ENCODE measurements at regions not wholly inside any gene's neighbourhood (a gene's known extent, or its start where the extent isn't known, plus 50 kb on each side); places are given as distances from the start of the nearest gene placed in this dataset.

DNA sequence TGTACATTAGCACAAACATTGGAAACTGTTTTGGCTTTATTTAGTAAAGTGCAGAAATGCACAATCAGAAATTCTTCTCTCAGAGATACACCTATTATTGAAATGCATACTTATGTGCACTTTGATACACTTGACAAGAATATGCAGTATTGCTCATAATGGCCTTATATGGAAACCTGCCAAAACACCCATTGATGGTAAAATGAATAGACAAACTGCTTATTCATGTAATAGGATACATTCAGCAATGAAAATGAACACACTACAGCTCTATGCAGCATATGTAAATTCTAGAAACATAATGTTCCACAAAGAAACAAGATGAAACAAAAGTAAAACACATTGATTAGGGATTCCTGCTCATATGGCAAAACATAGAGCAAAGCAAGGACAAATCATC, 223.9 kb downstream of the S1PR1 start:
- H3K27ac ChIP-seq = no peak overlapping the region
- no peak overlapping the region for H3K4me3 ChIP-seq
- TF ChIP-seq POLR2AphosphoS5 (IDR thresholded peaks at IDR 0.05) (no peak), POLR2A (IDR thresholded peaks at IDR 0.05) (no peak)
- TF ChIP-seq, protein P1, sequence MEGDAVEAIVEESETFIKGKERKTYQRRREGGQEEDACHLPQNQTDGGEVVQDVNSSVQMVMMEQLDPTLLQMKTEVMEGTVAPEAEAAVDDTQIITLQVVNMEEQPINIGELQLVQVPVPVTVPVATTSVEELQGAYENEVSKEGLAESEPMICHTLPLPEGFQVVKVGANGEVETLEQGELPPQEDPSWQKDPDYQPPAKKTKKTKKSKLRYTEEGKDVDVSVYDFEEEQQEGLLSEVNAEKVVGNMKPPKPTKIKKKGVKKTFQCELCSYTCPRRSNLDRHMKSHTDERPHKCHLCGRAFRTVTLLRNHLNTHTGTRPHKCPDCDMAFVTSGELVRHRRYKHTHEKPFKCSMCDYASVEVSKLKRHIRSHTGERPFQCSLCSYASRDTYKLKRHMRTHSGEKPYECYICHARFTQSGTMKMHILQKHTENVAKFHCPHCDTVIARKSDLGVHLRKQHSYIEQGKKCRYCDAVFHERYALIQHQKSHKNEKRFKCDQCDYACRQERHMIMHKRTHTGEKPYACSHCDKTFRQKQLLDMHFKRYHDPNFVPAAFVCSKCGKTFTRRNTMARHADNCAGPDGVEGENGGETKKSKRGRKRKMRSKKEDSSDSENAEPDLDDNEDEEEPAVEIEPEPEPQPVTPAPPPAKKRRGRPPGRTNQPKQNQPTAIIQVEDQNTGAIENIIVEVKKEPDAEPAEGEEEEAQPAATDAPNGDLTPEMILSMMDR (IDR thresholded peaks at IDR 0.05 in 8 of 11, conservative IDR thresholded peaks at IDR 0.05 in 3 of 11) = no peak
- H3K27me3 ChIP-seq (replicated peaks in 1 of 7) = no peaks in the 10 kb centered on the region
- no peaks in the 10 kb centered on the region for H3K36me3 ChIP-seq
- intact Hi-C loops (cut with DNase I; ENCODE audit: low total_unique reads) = no loop called here
- no peaks in the 10 kb centered on the region for H3K4me1 ChIP-seq
- DNase-seq = no peak
- peaks cover 0 to 6% (median 0%) of the 10 kb centered on the region in 8 donors for H3K9me3 ChIP-seq

DNA sequence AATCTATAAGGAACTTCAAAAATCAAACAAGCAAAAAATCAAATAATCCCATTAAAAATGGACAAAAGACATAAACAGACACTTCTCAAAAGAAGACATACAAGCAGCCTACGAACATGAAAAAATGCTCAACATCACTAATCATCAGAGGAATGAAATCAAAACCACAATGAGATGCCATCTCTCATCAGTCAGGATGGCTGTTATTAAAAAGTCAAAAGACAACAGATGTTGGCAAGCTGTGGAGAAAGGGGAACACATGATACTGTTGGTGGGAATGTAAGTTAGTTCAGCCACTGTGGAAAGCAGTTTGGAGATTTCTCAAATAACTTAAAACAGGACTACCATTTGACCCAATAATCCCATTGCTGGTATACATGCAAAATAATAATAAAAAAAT, 226.4 kb downstream of the S1PR1 start:
- intact Hi-C loops (cut with DNase I; ENCODE audit: low total_unique reads) = no loop called here
- DNase-seq = no peak
- H3K27me3 ChIP-seq (replicated peaks in 1 of 7) = no peaks in the 10 kb centered on the region
- H3K4me3 ChIP-seq = no peak overlapping the region
- 68 to 91% (median 77%) methylated on average over 1 of the region's 1 CpG for WGBS, 5 donors
- H3K4me1 ChIP-seq = no peaks in the 10 kb centered on the region
- H3K27ac ChIP-seq = no peak overlapping the region
- H3K9me3 ChIP-seq = peaks cover 0 to 6% (median 0%) of the 10 kb centered on the region in 8 donors
- TF ChIP-seq POLR2AphosphoS5 (IDR thresholded peaks at IDR 0.05) (no peak), POLR2A (IDR thresholded peaks at IDR 0.05) (no peak)
- TF ChIP-seq, protein P1 (IDR thresholded peaks at IDR 0.05 in 8 of 11, conservative IDR thresholded peaks at IDR 0.05 in 3 of 11) = no peak
- no peaks in the 10 kb centered on the region for H3K36me3 ChIP-seq

DNA sequence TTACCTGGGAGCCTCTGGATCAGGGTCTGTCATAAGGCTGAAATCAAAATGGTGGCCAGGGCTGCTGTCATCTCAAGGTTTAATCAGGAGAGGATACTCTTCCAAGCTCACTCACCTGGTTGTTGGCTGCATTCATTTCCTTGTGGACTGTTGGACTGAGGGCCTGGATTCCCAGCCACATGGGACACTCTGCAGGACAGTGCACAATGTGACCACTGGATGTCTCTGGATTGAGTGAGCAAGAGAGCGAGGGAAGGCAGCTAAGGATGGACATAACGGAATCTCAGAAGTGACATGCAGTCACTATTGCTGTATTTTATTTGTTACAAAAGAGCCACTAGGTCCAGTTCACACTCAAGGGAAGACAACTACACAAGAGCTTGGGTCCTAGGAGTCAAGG, 229.1 kb downstream of the S1PR1 start:
- Histone ChIP-seq H3K9me3 (peaks cover 0 to 6% (median 0%) of the 10 kb centered on the region in 8 donors), H3K27me3 (replicated peaks in 1 of 7) (no peaks in the 10 kb centered on the region), H3K4me1 (no peaks in the 10 kb centered on the region), H3K4me3 (no peak overlapping the region), H3K36me3 (no peaks in the 10 kb centered on the region), H3K27ac (no peak overlapping the region)
- 92 to 100% (median 97%) methylated on average over 2 of the region's 2 CpGs for WGBS, 5 donors
- DNase-seq = no peak
- TF ChIP-seq POLR2AphosphoS5 (IDR thresholded peaks at IDR 0.05) (no peak), POLR2A (IDR thresholded peaks at IDR 0.05) (no peak)
- TF ChIP-seq, protein P1 (IDR thresholded peaks at IDR 0.05 in 8 of 11, conservative IDR thresholded peaks at IDR 0.05 in 3 of 11) = no peak
- intact Hi-C loops (cut with DNase I; ENCODE audit: low total_unique reads) = no loop called here

DNA sequence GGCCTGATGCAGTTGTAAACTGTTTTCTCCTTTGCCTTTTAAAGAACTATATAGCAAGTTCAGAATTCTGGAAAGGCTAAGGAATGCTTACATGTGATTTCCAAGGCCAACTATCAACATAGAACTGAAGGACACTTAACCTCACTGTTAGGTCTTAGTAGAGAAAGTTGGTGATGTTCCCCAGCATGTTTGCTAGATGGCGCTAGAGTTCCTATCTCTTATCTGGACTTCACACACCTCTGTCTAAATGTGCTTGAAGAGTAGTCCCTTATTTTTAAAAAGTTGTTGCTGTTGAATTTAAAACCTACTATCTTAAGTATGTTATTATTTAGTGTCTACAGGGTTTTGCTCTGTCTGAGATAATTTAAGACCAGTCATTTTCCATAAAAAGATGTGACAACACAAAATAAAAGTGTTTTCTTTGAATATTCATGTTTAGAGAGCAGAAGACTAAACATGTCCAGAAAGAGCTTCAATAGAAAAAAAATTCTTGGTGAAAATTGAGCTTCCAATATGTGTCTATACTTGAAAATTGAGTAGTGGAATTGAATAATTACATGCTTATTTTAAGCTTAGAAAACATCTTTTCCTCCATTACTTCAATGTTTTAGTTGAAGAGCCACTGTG, 237.3 kb downstream of the S1PR1 start:
- Histone ChIP-seq H3K9me3 (peaks cover 0 to 22% (median 17%) of the 10 kb centered on the region in 8 donors), H3K4me3 (no peak overlapping the region), H3K36me3 (no peaks in the 10 kb centered on the region), H3K4me1 (no peaks in the 10 kb centered on the region), H3K27ac (no peak overlapping the region), H3K27me3 (replicated peaks in 1 of 7) (no peaks in the 10 kb centered on the region)
- TF ChIP-seq POLR2AphosphoS5 (IDR thresholded peaks at IDR 0.05) = no peak
- TF ChIP-seq, protein P1 (IDR thresholded peaks at IDR 0.05 in 8 of 11, conservative IDR thresholded peaks at IDR 0.05 in 3 of 11) = peak in 2 of 11 experiments; percentile 13 to 14
- TF ChIP-seq POLR2A (IDR thresholded peaks at IDR 0.05) = no peak
- DNase-seq = no peak
- intact Hi-C loops (cut with DNase I; ENCODE audit: low total_unique reads) = no loop called here
- WGBS, 5 donors = 0 to 2% (median 0%) methylated on average over 1 of the region's 1 CpG
